Amygdala (tissue), 56 donors: ENCODE measurements at regions not wholly inside any gene's neighbourhood (a gene's known extent, or its start where the extent isn't known, plus 50 kb on each side); places are given as distances from the start of the nearest gene placed in this dataset.

ENCODE experiments used
- DNase-seq, 56 donors: peaks; one replicate each; lab custom pipeline; 2025; lab: John Stamatoyannopoulos, UW

- no peak for DNase-seq
Observed at GRCh38 chr6:47126647-47127391, 84.7 kb upstream of the ADGRF1 start.

GRCh38 chr6:47118611-47119010 lies 76.5 kb upstream of the ADGRF1 start:
- no peak for DNase-seq

- no peak for DNase-seq
Observed at GRCh38 chr6:47117314-47117713, 75.2 kb upstream of the ADGRF1 start.

GRCh38 chr6:47116606-47117005 lies 74.5 kb upstream of the ADGRF1 start:
- no peak for DNase-seq

GRCh38 chr6:47116086-47116485 lies 74.0 kb upstream of the ADGRF1 start:
- no peak for DNase-seq

GRCh38 chr6:47114460-47114859 lies 72.3 kb upstream of the ADGRF1 start:
- DNase-seq, result no peak

- no peak for DNase-seq
Observed at GRCh38 chr6:47112317-47112716, 70.2 kb upstream of the ADGRF1 start.

- DNase-seq, result no peak
Observed at GRCh38 chr6:47111685-47112084, 69.6 kb upstream of the ADGRF1 start.

GRCh38 chr6:47109281-47109680 lies 67.1 kb upstream of the ADGRF1 start:
- DNase-seq, result no peak

- DNase-seq, result no peak
Observed at GRCh38 chr6:47106721-47107197, 64.6 kb upstream of the ADGRF1 start.

GRCh38 chr6:47106216-47106615 lies 64.1 kb upstream of the ADGRF1 start:
- no peak for DNase-seq

- no peak for DNase-seq
Observed at GRCh38 chr6:47105469-47106178, 63.5 kb upstream of the ADGRF1 start.

GRCh38 chr6:47103931-47104330 lies 61.8 kb upstream of the ADGRF1 start:
- DNase-seq, result no peak

- DNase-seq, result no peak
Observed at GRCh38 chr6:47102331-47102730, 60.2 kb upstream of the ADGRF1 start.

- no peak for DNase-seq
Observed at GRCh38 chr6:47098570-47098993, 56.5 kb upstream of the ADGRF1 start.

GRCh38 chr6:47097092-47097945 lies 55.2 kb upstream of the ADGRF1 start:
- peak in 38 of 56 donors; percentile 6 to 77 (median 26) for DNase-seq

- no peak for DNase-seq
Observed at GRCh38 chr6:47096211-47096895, 54.2 kb upstream of the ADGRF1 start.

GRCh38 chr6:47094241-47094925 lies 52.3 kb upstream of the ADGRF1 start:
- DNase-seq, result no peak

- DNase-seq, result no peak
Observed at GRCh38 chr6:47093169-47093568, 51.0 kb upstream of the ADGRF1 start.
